ENCODE measurements at regions not wholly inside any gene's neighbourhood (a gene's known extent, or its start where the extent isn't known, plus 50 kb on each side); places are given as distances from the start of the nearest gene placed in this dataset.

GRCh38 chr9:78577156-78577906 is 280.4 kb downstream of the PSAT1 start:
- TF ChIP-seq POLR2A (IDR thresholded peaks at IDR 0.05) (no peak), CTCF (IDR thresholded peaks at IDR 0.05) (no peak)

Measured in testis (tissue), 2 donors.